GM12891 (cell line): ENCODE measurements at regions not wholly inside any gene's neighbourhood (a gene's known extent, or its start where the extent isn't known, plus 50 kb on each side); places are given as distances from the start of the nearest gene placed in this dataset.

Source experiments
- DNase-seq: peaks from one replicate; pipeline ENCODE4 v3.0.0; 2011; ENCODE audit warnings: low spot score; ENCODE audit not compliant: insufficient read length
- FAIRE-seq: peaks from 2 replicates; lab custom pipeline; 2011; peaks lifted over from hg19 to GRCh38; lab: Jason Lieb, UNC
- PAX5 ChIP-seq: IDR thresholded peaks from 2 replicates; pipeline ENCODE4 v1.6.1; 2011; ENCODE audit warnings: low read length, moderate library complexity, mild to moderate bottlenecking; ENCODE audit not compliant: insufficient read depth, severe bottlenecking
- POLR2A ChIP-seq: IDR thresholded peaks from 2 replicates; pipeline ENCODE4 v1.6.1; 2011; ENCODE audit warnings: low read depth, low read length, control low read depth
- POLR2AphosphoS5 ChIP-seq: IDR thresholded peaks from 2 replicates; pipeline ENCODE4 v1.6.1; 2011; ENCODE audit warnings: low read depth, low read length, control low read depth
- POU2F2 ChIP-seq: IDR thresholded peaks from 2 replicates; pipeline ENCODE4 v1.6.1; 2011; ENCODE audit warnings: low read depth, mild to moderate bottlenecking, control low read depth, low read length, moderate library complexity
- SPI1 ChIP-seq: IDR thresholded peaks from 2 replicates; pipeline ENCODE4 v1.6.1; 2011; ENCODE audit warnings: low read depth, low read length, control low read depth
- TAF1 ChIP-seq: IDR thresholded peaks from 2 replicates; pipeline ENCODE4 v1.6.1; 2011; ENCODE audit warnings: low read depth, low read length, control low read depth

GRCh38 chr10:83078645-83079044, 1060.7 kb upstream of the GHITM start:
- DNase-seq (no peak), FAIRE-seq (no peak)
- no peak for TF ChIP-seq POU2F2

GRCh38 chr10:83083831-83084230, 1055.5 kb upstream of the GHITM start:
- FAIRE-seq (no peak), DNase-seq (no peak)
- no peak for TF ChIP-seq SPI1
- TF ChIP-seq POLR2A = no peak
- TF ChIP-seq POU2F2 = no peak
- TF ChIP-seq TAF1 = no peak
- no peak for TF ChIP-seq PAX5
- no peak for TF ChIP-seq POLR2AphosphoS5

DNA sequence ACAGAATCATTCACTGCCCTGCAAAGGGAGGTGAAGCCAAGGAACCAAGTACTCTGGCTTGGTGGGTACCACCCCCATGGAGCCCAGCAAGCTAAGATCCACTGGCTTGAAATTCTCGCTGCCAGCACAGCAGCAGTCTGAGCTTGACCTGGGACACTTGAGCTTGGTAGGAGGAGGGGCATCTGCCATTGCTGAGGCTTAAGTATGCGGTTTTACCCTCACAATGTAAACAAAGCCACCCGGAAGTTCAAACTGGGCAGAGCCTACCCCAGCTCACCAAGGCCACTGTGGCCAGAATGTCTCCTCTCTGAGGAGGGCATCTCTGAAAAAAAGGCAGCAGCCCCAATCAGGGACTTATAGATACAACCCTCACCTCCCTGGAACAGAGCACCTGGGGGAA, 1050.0 kb upstream of the GHITM start:
- no peak for FAIRE-seq
- no peak for DNase-seq
- TF ChIP-seq POLR2A = no peak

- no peak for TF ChIP-seq POLR2AphosphoS5
- no peak for TF ChIP-seq POLR2A
- no peak for TF ChIP-seq TAF1
- TF ChIP-seq PAX5 = no peak
- DNase-seq (no peak), FAIRE-seq (no peak)
These were observed 1034.7 kb upstream of the GHITM start for GRCh38 chr10:83104616-83105015.

DNA sequence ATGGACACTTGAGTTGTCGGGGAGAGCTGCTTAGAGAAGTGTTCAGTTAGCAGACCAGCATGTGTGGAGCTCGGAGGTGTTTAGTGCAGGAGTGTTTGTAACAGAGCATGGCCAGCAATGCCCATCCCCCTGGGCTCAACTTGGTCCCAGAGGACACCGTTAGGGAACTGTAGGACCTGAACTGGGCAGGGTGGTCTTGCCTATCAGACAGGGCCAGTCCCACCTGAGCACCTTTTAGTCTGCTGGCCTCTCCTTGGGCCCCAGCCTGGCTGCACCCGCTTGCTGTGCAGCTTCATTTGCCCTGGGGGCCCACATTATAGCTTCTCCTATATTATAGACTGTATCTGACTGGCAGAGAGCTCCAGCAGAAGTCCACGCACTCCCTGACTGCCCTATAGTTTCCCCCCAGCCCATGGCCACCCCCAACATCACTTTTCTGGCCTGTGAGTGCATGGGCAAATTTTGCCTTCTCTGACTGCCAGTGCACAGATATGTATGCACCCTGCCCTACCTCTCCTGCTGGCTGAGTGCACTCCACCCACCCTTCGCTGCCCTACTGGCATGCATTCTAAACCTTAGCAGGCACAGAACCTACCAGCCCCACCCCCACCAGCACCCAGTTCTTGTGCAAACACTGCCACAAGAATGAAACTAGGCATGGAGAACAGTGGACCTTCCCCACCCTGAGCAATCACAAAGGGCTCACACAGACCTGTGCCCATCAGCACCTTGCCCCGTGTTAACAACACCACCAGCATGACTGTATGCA, 1030.6 kb upstream of the GHITM start:
- FAIRE-seq (no peak), DNase-seq (no peak)
- TF ChIP-seq POU2F2 = no peak
- TF ChIP-seq POLR2A = no peak
- no peak for TF ChIP-seq PAX5
- no peak for TF ChIP-seq TAF1
- no peak for TF ChIP-seq SPI1
- no peak for TF ChIP-seq POLR2AphosphoS5

DNA sequence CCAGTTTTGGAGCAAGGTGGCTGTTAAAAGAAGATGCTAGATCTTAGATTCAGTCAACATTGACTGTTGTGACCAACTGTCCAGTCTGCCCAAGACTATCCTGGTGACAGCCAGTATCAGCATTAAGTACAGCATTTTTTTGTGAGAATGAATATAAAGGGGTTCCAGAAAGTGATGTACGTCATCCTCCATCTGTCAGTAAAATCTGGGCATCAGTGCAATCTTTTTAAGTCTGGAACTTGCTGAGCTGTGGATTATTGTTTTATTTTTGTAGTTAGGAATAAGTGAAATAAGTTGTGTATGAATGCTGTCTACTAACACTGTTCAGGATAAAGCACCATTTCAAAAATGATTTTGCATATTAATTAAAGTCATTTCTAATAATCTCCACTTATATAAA, 1020.0 kb upstream of the GHITM start:
- DNase-seq = no peak
- TF ChIP-seq POLR2A (no peak), TAF1 (no peak), PAX5 (no peak), POU2F2 (no peak), SPI1 (no peak), POLR2AphosphoS5 (no peak)
- no peak for FAIRE-seq

GRCh38 chr10:83122336-83122735, 1017.0 kb upstream of the GHITM start:
- TF ChIP-seq POU2F2 = no peak
- TF ChIP-seq PAX5 = no peak
- TF ChIP-seq TAF1 = no peak
- TF ChIP-seq SPI1 = no peak
- TF ChIP-seq POLR2A = no peak
- DNase-seq (no peak), FAIRE-seq (no peak)

DNA sequence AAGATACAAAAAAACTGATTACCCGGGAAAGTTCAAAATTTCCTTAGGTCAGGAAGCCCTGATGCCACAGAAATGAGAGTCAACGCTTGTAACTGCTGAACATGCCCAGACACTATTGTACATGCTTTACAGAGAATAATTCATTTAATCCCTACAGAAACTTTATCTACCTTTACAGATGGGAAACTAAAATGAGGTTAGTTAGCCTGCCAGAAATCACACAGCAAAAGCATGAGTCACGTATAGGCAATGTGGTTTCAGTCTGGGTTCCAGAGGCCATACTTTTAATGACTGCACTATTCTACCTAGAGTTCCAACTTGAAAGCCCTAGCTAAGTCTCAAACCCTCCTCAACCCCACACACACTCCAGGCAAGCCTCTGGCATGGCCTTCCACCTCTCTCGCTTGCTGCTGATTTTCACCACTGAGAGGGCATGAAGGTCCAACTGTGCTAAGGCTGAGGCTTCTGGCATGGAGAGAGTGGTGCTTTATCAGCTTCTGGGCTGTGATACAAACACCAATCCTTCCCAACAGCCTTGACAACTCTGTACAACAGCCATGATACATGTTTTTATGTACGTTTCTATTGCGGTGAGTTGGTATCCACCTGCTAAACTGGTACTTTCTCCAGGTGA, 1011.2 kb upstream of the GHITM start:
- TF ChIP-seq POLR2A (no peak), SPI1 (no peak), POLR2AphosphoS5 (no peak), POU2F2 (no peak), PAX5 (no peak), TAF1 (no peak)
- DNase-seq = no peak
- FAIRE-seq = no peak

DNA sequence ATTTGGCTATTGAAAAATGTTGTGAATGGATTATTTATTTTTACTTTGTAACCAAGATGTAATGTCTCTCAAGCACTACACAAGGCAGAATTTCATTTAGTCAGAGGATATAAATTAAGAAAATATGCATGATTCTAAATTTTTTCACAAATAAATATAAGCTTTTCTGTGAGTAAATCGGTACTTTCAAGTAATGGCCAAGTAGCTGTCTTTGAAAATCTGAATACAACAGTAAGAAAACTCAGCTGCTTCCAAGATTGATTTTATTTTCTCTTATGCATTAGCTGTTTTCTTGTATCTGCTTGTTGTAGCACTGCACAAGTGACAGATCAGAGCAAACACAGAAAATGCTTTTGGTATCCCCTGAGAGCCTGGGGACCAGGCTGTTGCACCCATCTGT, 998.5 kb upstream of the GHITM start:
- FAIRE-seq (no peak), DNase-seq (no peak)
- TF ChIP-seq POU2F2 (no peak), SPI1 (no peak)

- no peak for TF ChIP-seq POLR2A
- no peak for TF ChIP-seq POU2F2
- TF ChIP-seq TAF1 = no peak
- FAIRE-seq = no peak
- DNase-seq = no peak
These were observed 997.2 kb upstream of the GHITM start for GRCh38 chr10:83142074-83142563.

- DNase-seq (no peak), FAIRE-seq (no peak)
- TF ChIP-seq SPI1 = no peak
- TF ChIP-seq POLR2A = no peak
- no peak for TF ChIP-seq PAX5
- TF ChIP-seq POLR2AphosphoS5 = no peak
- TF ChIP-seq TAF1 = no peak
- no peak for TF ChIP-seq POU2F2
These were observed 994.8 kb upstream of the GHITM start for GRCh38 chr10:83144461-83144860.
